T-helper 2 cell treated with Interferon-gamma antibody and Interleukin-4, amounts not matched to agents 5 μg/mL and 100 μg/mL, for 36 hours (primary cell): ENCODE measurements at regions not wholly inside any gene's neighbourhood (a gene's known extent, or its start where the extent isn't known, plus 50 kb on each side); places are given as distances from the start of the nearest gene placed in this dataset.

Experiments used
- DNase-seq: peaks from one replicate; pipeline ENCODE4 v3.0.0; 2021; ENCODE audit warnings: low spot score
- H3K27ac Mint-ChIP-seq: one replicate; pipeline ENCODE4 v1.8.0; 2021; ENCODE audit warnings: mild to moderate bottlenecking, mixed read lengths
- H3K27me3 Mint-ChIP-seq: one replicate; pipeline ENCODE4 v1.8.0; 2021; ENCODE audit warnings: low read depth, mixed read lengths
- H3K36me3 Mint-ChIP-seq: one replicate; pipeline ENCODE4 v1.8.0; 2021; ENCODE audit warnings: low read depth, mixed read lengths
- H3K4me1 Mint-ChIP-seq: one replicate; pipeline ENCODE4 v1.8.0; 2021; ENCODE audit warnings: low read depth, mixed read lengths
- H3K4me3 Mint-ChIP-seq: one replicate; pipeline ENCODE4 v1.8.0; 2022; ENCODE audit warnings: mild to moderate bottlenecking, moderate library complexity, mixed read lengths
- H3K9me3 Mint-ChIP-seq: one replicate; pipeline ENCODE4 v1.8.0; 2021; ENCODE audit warnings: mixed read lengths

GRCh38 chr2:30331869-30332268, 100.5 kb downstream of the LBH start:
- H3K4me3 Mint-ChIP-seq: no peak overlapping the region
- DNase-seq: no peak
- no peak overlapping the region for H3K27ac Mint-ChIP-seq
- no peaks in the 10 kb centered on the region for H3K9me3 Mint-ChIP-seq
- peaks cover 46% of the 10 kb centered on the region for H3K4me1 Mint-ChIP-seq
- no peaks in the 10 kb centered on the region for H3K27me3 Mint-ChIP-seq
- H3K36me3 Mint-ChIP-seq: no peaks in the 10 kb centered on the region

- Mint-ChIP-seq H3K36me3 (no peaks in the 10 kb centered on the region), H3K27me3 (no peaks in the 10 kb centered on the region), H3K4me3 (peak overlapping the region; percentile 19), H3K27ac (peak overlapping the region; percentile 92), H3K4me1 (peaks cover 56% of the 10 kb centered on the region), H3K9me3 (no peaks in the 10 kb centered on the region)
- peak; percentile 73 for DNase-seq
These were observed 101.6 kb downstream of the LBH start for GRCh38 chr2:30332791-30333453.

- no peaks in the 10 kb centered on the region for H3K27me3 Mint-ChIP-seq
- H3K36me3 Mint-ChIP-seq: no peaks in the 10 kb centered on the region
- H3K4me1 Mint-ChIP-seq: peaks cover 69% of the 10 kb centered on the region
- H3K4me3 Mint-ChIP-seq: peak overlapping the region; percentile 82
- no peak for DNase-seq
- peak overlapping the region; percentile 99 for H3K27ac Mint-ChIP-seq
- H3K9me3 Mint-ChIP-seq: no peaks in the 10 kb centered on the region
These were observed 103.5 kb downstream of the LBH start for GRCh38 chr2:30334762-30335363.

- H3K4me1 Mint-ChIP-seq: peaks cover 69% of the 10 kb centered on the region
- H3K27me3 Mint-ChIP-seq: no peaks in the 10 kb centered on the region
- no peak for DNase-seq
- H3K36me3 Mint-ChIP-seq: no peaks in the 10 kb centered on the region
- peak overlapping the region; percentile 99 for H3K27ac Mint-ChIP-seq
- H3K4me3 Mint-ChIP-seq: peak overlapping the region; percentile 82
- H3K9me3 Mint-ChIP-seq: no peaks in the 10 kb centered on the region
These were observed 104.8 kb downstream of the LBH start for GRCh38 chr2:30336084-30336483.

- peak; percentile 64 for DNase-seq
- Mint-ChIP-seq H3K9me3 (peaks cover 9% of the 10 kb centered on the region), H3K36me3 (peaks cover 3% of the 10 kb centered on the region), H3K4me1 (peaks cover 64% of the 10 kb centered on the region), H3K27ac (peak overlapping the region; percentile 99), H3K27me3 (no peaks in the 10 kb centered on the region), H3K4me3 (peak overlapping the region; percentile 82)
These were observed 105.9 kb downstream of the LBH start for GRCh38 chr2:30336978-30337841.

GRCh38 chr2:30338475-30338874, 107.1 kb downstream of the LBH start:
- Mint-ChIP-seq H3K36me3 (peaks cover 7% of the 10 kb centered on the region), H3K27me3 (no peaks in the 10 kb centered on the region), H3K4me1 (peaks cover 55% of the 10 kb centered on the region), H3K27ac (peak overlapping the region; percentile 99), H3K9me3 (peaks cover 22% of the 10 kb centered on the region), H3K4me3 (no peak overlapping the region)
- no peak for DNase-seq

- H3K4me1 Mint-ChIP-seq: peaks cover 50% of the 10 kb centered on the region
- no peak for DNase-seq
- H3K27ac Mint-ChIP-seq: peak overlapping the region; percentile 55
- peaks cover 25% of the 10 kb centered on the region for H3K9me3 Mint-ChIP-seq
- H3K27me3 Mint-ChIP-seq: no peaks in the 10 kb centered on the region
- no peak overlapping the region for H3K4me3 Mint-ChIP-seq
- peaks cover 7% of the 10 kb centered on the region for H3K36me3 Mint-ChIP-seq
These were observed 107.7 kb downstream of the LBH start for GRCh38 chr2:30339071-30339470.

- Mint-ChIP-seq H3K4me1 (peaks cover 24% of the 10 kb centered on the region), H3K9me3 (peaks cover 25% of the 10 kb centered on the region), H3K27ac (no peak overlapping the region), H3K27me3 (no peaks in the 10 kb centered on the region), H3K36me3 (peaks cover 7% of the 10 kb centered on the region), H3K4me3 (no peak overlapping the region)
- DNase-seq: no peak
These were observed 105.4 kb upstream of the LCLAT1 start for GRCh38 chr2:30341500-30342267.

- H3K36me3 Mint-ChIP-seq: peaks cover 7% of the 10 kb centered on the region
- H3K27ac Mint-ChIP-seq: no peak overlapping the region
- H3K4me3 Mint-ChIP-seq: no peak overlapping the region
- no peaks in the 10 kb centered on the region for H3K27me3 Mint-ChIP-seq
- no peak for DNase-seq
- H3K9me3 Mint-ChIP-seq: peaks cover 22% of the 10 kb centered on the region
- no peaks in the 10 kb centered on the region for H3K4me1 Mint-ChIP-seq
These were observed 100.4 kb upstream of the LCLAT1 start for GRCh38 chr2:30346471-30347169.

GRCh38 chr2:30348825-30349224, 98.2 kb upstream of the LCLAT1 start:
- no peak overlapping the region for H3K27ac Mint-ChIP-seq
- no peak overlapping the region for H3K4me3 Mint-ChIP-seq
- no peaks in the 10 kb centered on the region for H3K36me3 Mint-ChIP-seq
- no peaks in the 10 kb centered on the region for H3K27me3 Mint-ChIP-seq
- H3K9me3 Mint-ChIP-seq: peaks cover under 1% of the 10 kb centered on the region
- no peaks in the 10 kb centered on the region for H3K4me1 Mint-ChIP-seq
- peak; percentile 46 for DNase-seq

GRCh38 chr2:30349691-30350090, 97.4 kb upstream of the LCLAT1 start:
- Mint-ChIP-seq H3K9me3 (no peaks in the 10 kb centered on the region), H3K4me3 (no peak overlapping the region), H3K27ac (no peak overlapping the region), H3K27me3 (no peaks in the 10 kb centered on the region), H3K36me3 (no peaks in the 10 kb centered on the region), H3K4me1 (no peaks in the 10 kb centered on the region)
- no peak for DNase-seq

GRCh38 chr2:30351116-30351515, 95.9 kb upstream of the LCLAT1 start:
- H3K9me3 Mint-ChIP-seq: no peaks in the 10 kb centered on the region
- no peaks in the 10 kb centered on the region for H3K4me1 Mint-ChIP-seq
- H3K4me3 Mint-ChIP-seq: no peak overlapping the region
- no peaks in the 10 kb centered on the region for H3K27me3 Mint-ChIP-seq
- H3K36me3 Mint-ChIP-seq: no peaks in the 10 kb centered on the region
- H3K27ac Mint-ChIP-seq: no peak overlapping the region
- DNase-seq: no peak

- H3K36me3 Mint-ChIP-seq: no peaks in the 10 kb centered on the region
- no peaks in the 10 kb centered on the region for H3K4me1 Mint-ChIP-seq
- DNase-seq: no peak
- H3K4me3 Mint-ChIP-seq: no peak overlapping the region
- H3K9me3 Mint-ChIP-seq: no peaks in the 10 kb centered on the region
- H3K27me3 Mint-ChIP-seq: no peaks in the 10 kb centered on the region
- no peak overlapping the region for H3K27ac Mint-ChIP-seq
These were observed 95.1 kb upstream of the LCLAT1 start for GRCh38 chr2:30351949-30352348.
